ENCODE measurements at regions not wholly inside any gene's neighbourhood (a gene's known extent, or its start where the extent isn't known, plus 50 kb on each side); places are given as distances from the start of the nearest gene placed in this dataset.

DNA sequence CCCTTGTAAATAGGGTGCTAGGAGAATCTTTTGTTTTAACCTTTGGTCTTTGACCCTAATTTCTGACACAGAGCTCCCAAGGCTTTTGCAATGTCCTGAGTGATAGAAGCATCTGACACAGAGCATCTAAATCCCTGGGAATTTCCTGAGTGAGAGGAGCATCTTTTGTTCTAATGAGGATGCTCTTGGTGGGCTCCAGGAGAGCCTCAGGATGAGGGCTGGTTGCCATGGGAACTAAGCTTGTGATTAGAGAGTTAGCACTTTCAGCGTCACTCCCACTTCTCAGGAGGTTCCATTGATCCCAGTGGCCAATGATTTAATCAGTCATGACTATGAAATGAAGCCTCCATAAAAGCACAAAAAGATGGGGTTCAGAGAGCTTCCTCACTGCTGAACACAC, 264.8 kb downstream of the KIF20B start:
- TF ChIP-seq, protein P1, sequence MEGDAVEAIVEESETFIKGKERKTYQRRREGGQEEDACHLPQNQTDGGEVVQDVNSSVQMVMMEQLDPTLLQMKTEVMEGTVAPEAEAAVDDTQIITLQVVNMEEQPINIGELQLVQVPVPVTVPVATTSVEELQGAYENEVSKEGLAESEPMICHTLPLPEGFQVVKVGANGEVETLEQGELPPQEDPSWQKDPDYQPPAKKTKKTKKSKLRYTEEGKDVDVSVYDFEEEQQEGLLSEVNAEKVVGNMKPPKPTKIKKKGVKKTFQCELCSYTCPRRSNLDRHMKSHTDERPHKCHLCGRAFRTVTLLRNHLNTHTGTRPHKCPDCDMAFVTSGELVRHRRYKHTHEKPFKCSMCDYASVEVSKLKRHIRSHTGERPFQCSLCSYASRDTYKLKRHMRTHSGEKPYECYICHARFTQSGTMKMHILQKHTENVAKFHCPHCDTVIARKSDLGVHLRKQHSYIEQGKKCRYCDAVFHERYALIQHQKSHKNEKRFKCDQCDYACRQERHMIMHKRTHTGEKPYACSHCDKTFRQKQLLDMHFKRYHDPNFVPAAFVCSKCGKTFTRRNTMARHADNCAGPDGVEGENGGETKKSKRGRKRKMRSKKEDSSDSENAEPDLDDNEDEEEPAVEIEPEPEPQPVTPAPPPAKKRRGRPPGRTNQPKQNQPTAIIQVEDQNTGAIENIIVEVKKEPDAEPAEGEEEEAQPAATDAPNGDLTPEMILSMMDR (IDR thresholded peaks at IDR 0.05) = no peak
- TF ChIP-seq POLR2A (IDR thresholded peaks at IDR 0.05; ENCODE audit: low read depth) = no peak

All from esophagus muscularis mucosa (tissue), 3 donors.